K562 (cell line): ENCODE measurements at regions not wholly inside any gene's neighbourhood (a gene's known extent, or its start where the extent isn't known, plus 50 kb on each side); places are given as distances from the start of the nearest gene placed in this dataset.

Source experiments
- ATAC-seq: fragments of 200-7000 bp; cut with Tn5 transposase; 3 replicates; pipeline ENCODE4 v1.9.1; 2020; ENCODE audit warnings: moderate library complexity
- BruUV-seq: library from RNA; stranded (reverse); fragments of 400-500 nt; replicated peaks from 2 replicates; lab custom pipeline; 2021; lab: Mats Ljungman, UMichigan
- CTCF ChIA-PET: fragments of 300-600 bp; formaldehyde crosslinking; extraction: SDS; loops from one replicate; lab custom pipeline; 2021; ENCODE audit warnings: low intra/inter-chr PET ratio; lab: Yijun Ruan, JAX
- POLR2A ChIA-PET: fragments of 300-600, 350-650 bp; sonication (Branson Sonifier 250); formaldehyde crosslinking; extraction: SDS; loops from one replicate; lab custom pipeline; 2021; ENCODE audit warnings: antibody characterized with exemption, inconsistent platforms; lab: Yijun Ruan, JAX
- DNase-seq, 4 experiments: peaks; one replicate each; pipeline versions ENCODE4 v3.0.0 to v3.0.0-alpha.2; 2011 to 2018; ENCODE audit warnings: low spot score in 3 of 4, mixed read lengths in 3 of 4; ENCODE audit errors: extremely low read depth in 1 of 4
- FAIRE-seq: peaks from 2 replicates; lab custom pipeline; 2011; peaks lifted over from hg19 to GRCh38; lab: Jason Lieb, UNC
- H2AFZ ChIP-seq: 2 replicates; pipeline ENCODE4 v1.6.0; 2011; ENCODE audit warnings: low read depth, low read length, control low read depth, inconsistent platforms
- H3K27ac ChIP-seq: fragments of 200-600 bp; 3 replicates; pipeline ENCODE4 v1.8.0; 2011; ENCODE audit warnings: low read depth, mild to moderate bottlenecking, control low read depth, inconsistent platforms, low read length, moderate library complexity, mixed read lengths; ENCODE audit errors: extremely low read depth
- H3K27me3 ChIP-seq, 2 experiments: fragments of 300-600 bp in 1 of 2; 2 replicates in 1 of 2; 3 replicates in 1 of 2; pipeline versions ENCODE4 v1.6.0 to v1.8.0; 2011; ENCODE audit warnings: inconsistent platforms in 2 of 2, low read length in 2 of 2, mild to moderate bottlenecking in 1 of 2, mixed read lengths in 1 of 2, moderate library complexity in 1 of 2; ENCODE audit not compliant: control insufficient read depth in 2 of 2, insufficient read depth in 2 of 2
- H3K36me3 ChIP-seq: fragments of 300-600 bp; 3 replicates; pipeline ENCODE4 v1.8.0; 2011; ENCODE audit warnings: mild to moderate bottlenecking, low read length, inconsistent platforms; ENCODE audit not compliant: control insufficient read depth, insufficient read depth
- H3K4me1 ChIP-seq, 2 experiments: fragments of 200-600 bp in 1 of 2; replicated peaks in 1 of 2; 2 replicates in 1 of 2; 3 replicates in 1 of 2; pipeline versions ENCODE4 v1.5.1 to v1.8.0; 2011; ENCODE audit warnings: inconsistent platforms in 2 of 2, low read length in 2 of 2, mild to moderate bottlenecking in 1 of 2, mixed read lengths in 1 of 2, moderate library complexity in 1 of 2; ENCODE audit not compliant: control insufficient read depth in 2 of 2, insufficient read depth in 2 of 2
- H3K4me2 ChIP-seq: 2 replicates; pipeline ENCODE4 v1.6.1; 2011; ENCODE audit warnings: low read length, control low read depth, inconsistent platforms, mixed read lengths; ENCODE audit not compliant: insufficient read depth
- H3K4me3 ChIP-seq: fragments of 200-600 bp; sonication (generic), shearing (Covaris generic); 2 replicates; pipeline ENCODE4 v1.5.1; 2016; ENCODE audit warnings: control low read depth, inconsistent platforms
- H3K79me2 ChIP-seq: fragments of 200-600 bp; 3 replicates; pipeline ENCODE4 v1.8.0; 2011; ENCODE audit warnings: low read length, inconsistent platforms; ENCODE audit not compliant: control insufficient read depth, insufficient read depth
- H3K9ac ChIP-seq, 2 experiments: 2 replicates each; pipeline versions ENCODE4 v1.6.0 to v1.6.1; 2011; ENCODE audit warnings: low read depth in 2 of 2, low read length in 2 of 2, control low read depth in 1 of 2, inconsistent platforms in 1 of 2, mild to moderate bottlenecking in 1 of 2, mixed read lengths in 1 of 2; ENCODE audit not compliant: insufficient read depth in 1 of 2
- H3K9me1 ChIP-seq: one replicate; pipeline ENCODE4 v1.6.0; 2011; ENCODE audit warnings: inconsistent platforms, mild to moderate bottlenecking, low read length, moderate library complexity; ENCODE audit not compliant: control insufficient read depth, insufficient read depth
- H3K9me3 ChIP-seq: replicated peaks from 2 replicates; pipeline ENCODE4 v1.5.1; 2011; ENCODE audit warnings: low read depth, low read length, inconsistent platforms; ENCODE audit not compliant: control insufficient read depth, insufficient read depth
- H4K20me1 ChIP-seq: replicated peaks from 2 replicates; pipeline ENCODE4 v1.6.1; 2011; ENCODE audit warnings: low read length, inconsistent platforms, mixed read lengths; ENCODE audit not compliant: control insufficient read depth, insufficient read depth
- KDM2B ChIP-seq: fragments of 250-450 bp; sonication (Bioruptor Pico); IDR thresholded peaks from 2 replicates; pipeline ENCODE4 v1.8.0; 2021; ENCODE audit warnings: mild to moderate bottlenecking, moderate library complexity
- SMC3 ChIP-seq: conservative IDR thresholded peaks from 2 replicates; pipeline ENCODE4 v1.6.1; 2011; ENCODE audit warnings: low read depth, low read length, improper control_type of control experiment; ENCODE audit not compliant: insufficient read depth
- ZKSCAN1 ChIP-seq: fragments of 150-350 bp; IDR thresholded peaks from 2 replicates; pipeline ENCODE4 v1.6.1; 2016; ENCODE audit warnings: low read depth, low read length
- ZNF589 ChIP-seq: fragments of 200-800 bp; sonication (Bioruptor generic); IDR thresholded peaks from 2 replicates; pipeline ENCODE4 v1.6.1; 2016; ENCODE audit warnings: low read depth, missing genetic modification characterization, missing compliant biosample characterization
- WGBS: fragments of 100-300 bp; shearing (Covaris generic); methylation state at CpG from one replicate; pipeline ENCODE4 v1.1.6; 2016; ENCODE audit warnings: low coverage, mixed read lengths; ENCODE audit not compliant: insufficient coverage; ENCODE audit errors: missing lambda C conversion rate; 5-methylcytosine and 5-hydroxymethylcytosine counted together
- in situ Hi-C: fragments of 300-500 bp; cut with MboI; formaldehyde crosslinking; loops from 4 replicates; pipeline ENCODE4 v1.15.0; 2018; ENCODE audit warnings: inconsistent platforms, mixed read lengths
- intact Hi-C: fragments of 100-400 bp; cut with micrococcal nuclease; formaldehyde crosslinking; loops from 2 replicates; pipeline ENCODE4 v1.14.2; 2022
- TF ChIP-seq, protein P1 (sequence below): fragments of 450-650 bp; IDR thresholded peaks from 2 replicates; pipeline ENCODE4 v1.6.1; 2017; ENCODE audit warnings: antibody characterized with exemption, mild to moderate bottlenecking

DNA sequence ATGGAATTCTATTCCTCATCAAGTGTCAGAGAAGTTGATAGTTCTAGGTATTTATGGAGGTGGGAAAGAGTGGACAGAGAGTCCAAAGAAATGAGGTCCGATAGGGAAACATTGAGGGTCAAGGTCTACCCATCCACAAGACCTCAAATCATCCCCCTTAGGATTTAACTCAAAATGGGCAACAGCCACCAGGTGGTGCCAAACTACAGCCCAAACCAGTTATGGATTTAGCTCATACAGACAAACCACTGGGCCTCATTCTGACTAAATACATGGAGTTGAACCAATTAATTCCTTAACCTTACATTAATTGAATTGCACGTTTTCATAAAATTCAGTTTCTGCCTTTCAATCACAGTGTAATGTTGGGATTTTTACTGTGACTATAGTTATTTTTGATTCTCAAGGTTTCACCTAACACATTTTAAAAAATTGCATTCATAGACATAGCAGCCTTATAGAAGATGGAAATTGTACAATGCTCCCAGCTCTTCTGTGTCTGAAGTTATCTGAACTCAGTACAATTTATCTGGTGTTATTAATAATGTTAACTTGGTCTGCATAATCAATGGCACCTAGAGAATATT, 98.2 kb upstream of the HNMT start (continued):
- TF ChIP-seq, protein P1, sequence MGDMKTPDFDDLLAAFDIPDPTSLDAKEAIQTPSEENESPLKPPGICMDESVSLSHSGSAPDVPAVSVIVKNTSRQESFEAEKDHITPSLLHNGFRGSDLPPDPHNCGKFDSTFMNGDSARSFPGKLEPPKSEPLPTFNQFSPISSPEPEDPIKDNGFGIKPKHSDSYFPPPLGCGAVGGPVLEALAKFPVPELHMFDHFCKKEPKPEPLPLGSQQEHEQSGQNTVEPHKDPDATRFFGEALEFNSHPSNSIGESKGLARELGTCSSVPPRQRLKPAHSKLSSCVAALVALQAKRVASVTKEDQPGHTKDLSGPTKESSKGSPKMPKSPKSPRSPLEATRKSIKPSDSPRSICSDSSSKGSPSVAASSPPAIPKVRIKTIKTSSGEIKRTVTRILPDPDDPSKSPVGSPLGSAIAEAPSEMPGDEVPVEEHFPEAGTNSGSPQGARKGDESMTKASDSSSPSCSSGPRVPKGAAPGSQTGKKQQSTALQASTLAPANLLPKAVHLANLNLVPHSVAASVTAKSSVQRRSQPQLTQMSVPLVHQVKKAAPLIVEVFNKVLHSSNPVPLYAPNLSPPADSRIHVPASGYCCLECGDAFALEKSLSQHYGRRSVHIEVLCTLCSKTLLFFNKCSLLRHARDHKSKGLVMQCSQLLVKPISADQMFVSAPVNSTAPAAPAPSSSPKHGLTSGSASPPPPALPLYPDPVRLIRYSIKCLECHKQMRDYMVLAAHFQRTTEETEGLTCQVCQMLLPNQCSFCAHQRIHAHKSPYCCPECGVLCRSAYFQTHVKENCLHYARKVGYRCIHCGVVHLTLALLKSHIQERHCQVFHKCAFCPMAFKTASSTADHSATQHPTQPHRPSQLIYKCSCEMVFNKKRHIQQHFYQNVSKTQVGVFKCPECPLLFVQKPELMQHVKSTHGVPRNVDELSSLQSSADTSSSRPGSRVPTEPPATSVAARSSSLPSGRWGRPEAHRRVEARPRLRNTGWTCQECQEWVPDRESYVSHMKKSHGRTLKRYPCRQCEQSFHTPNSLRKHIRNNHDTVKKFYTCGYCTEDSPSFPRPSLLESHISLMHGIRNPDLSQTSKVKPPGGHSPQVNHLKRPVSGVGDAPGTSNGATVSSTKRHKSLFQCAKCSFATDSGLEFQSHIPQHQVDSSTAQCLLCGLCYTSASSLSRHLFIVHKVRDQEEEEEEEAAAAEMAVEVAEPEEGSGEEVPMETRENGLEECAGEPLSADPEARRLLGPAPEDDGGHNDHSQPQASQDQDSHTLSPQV = no peak
- peak; percentile 80 for TF ChIP-seq SMC3
- TF ChIP-seq KDM2B (CRISPR knock-in tag) = no peak

DNA sequence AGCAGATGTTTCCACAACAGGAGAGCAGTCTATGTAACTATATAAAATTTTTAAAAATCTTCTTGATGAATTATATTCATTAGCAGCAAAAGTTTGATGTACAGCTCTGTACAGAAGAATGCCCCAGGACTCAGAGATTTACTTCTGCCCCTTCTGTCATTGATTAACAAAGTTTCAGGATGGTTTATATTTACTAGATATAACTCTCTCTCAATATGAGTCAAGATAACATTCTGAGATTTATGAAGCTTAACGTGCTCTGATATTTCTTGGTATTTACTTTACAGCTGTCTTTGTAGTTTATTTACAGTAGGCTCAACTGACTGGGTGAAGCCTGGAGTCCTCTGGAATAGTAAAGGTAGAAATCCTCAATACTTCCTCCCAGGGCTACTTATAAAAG, 93.6 kb upstream of the HNMT start:
- Histone ChIP-seq H3K4me3 (no peak overlapping the region), H3K27me3 (no peaks in the 10 kb centered on the region), H4K20me1 (no peaks in the 10 kb centered on the region), H3K27ac (no peak overlapping the region), H3K79me2 (no peaks in the 10 kb centered on the region), H3K9me3 (no peaks in the 10 kb centered on the region), H3K36me3 (no peaks in the 10 kb centered on the region), H2AFZ (no peak overlapping the region), H3K9me1 (no peaks in the 10 kb centered on the region), H3K9ac (no peak overlapping the region), H3K4me1 (no peaks in the 10 kb centered on the region), H3K4me2 (no peak overlapping the region)
- ATAC-seq (no peak), FAIRE-seq (no peak), DNase-seq (no peak)
- ChIA-PET CTCF (no interaction called here), POLR2A (no interaction called here)
- 0% methylated on average over 1 of the region's 1 CpG for WGBS
- in situ Hi-C loops = no loop called here
- BruUV-seq = no TSS peak
- intact Hi-C loops = no loop called here
- TF ChIP-seq ZKSCAN1 = no peak
- TF ChIP-seq ZNF589 (CRISPR knock-in tag) = no peak
